NB4 (cell line): ENCODE measurements at regions not wholly inside any gene's neighbourhood (a gene's known extent, or its start where the extent isn't known, plus 50 kb on each side); places are given as distances from the start of the nearest gene placed in this dataset.

Experiments
- TF ChIP-seq, protein P1 (sequence below): IDR thresholded peaks from one replicate; pipeline ENCODE4 v1.5.1; 2012; ENCODE audit warnings: low read depth, low read length
- TF ChIP-seq, protein P2 (sequence below): IDR thresholded peaks from 2 replicates; pipeline ENCODE4 v1.6.1; 2011; ENCODE audit warnings: low read depth, low read length

DNA sequence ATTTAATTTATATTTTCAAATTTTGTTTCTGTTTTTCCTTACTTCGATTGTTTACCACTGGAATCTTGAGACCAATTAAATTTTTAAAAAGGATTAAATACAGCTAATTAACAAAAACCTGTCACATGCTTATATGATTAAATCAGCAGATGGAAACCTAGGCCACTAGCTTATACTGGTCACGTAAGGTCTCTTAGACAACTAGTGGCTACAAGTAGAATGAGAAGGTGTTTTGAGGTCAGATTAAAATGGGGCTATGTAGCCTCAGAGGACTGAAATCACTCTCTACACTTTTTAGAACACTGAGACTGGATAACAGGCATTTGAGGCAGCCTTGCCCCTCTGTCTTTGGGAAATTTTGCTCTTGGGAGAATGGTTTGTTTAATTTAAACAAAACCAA lies 246.5 kb upstream of the ONECUT1 start:
- TF ChIP-seq, protein P1, sequence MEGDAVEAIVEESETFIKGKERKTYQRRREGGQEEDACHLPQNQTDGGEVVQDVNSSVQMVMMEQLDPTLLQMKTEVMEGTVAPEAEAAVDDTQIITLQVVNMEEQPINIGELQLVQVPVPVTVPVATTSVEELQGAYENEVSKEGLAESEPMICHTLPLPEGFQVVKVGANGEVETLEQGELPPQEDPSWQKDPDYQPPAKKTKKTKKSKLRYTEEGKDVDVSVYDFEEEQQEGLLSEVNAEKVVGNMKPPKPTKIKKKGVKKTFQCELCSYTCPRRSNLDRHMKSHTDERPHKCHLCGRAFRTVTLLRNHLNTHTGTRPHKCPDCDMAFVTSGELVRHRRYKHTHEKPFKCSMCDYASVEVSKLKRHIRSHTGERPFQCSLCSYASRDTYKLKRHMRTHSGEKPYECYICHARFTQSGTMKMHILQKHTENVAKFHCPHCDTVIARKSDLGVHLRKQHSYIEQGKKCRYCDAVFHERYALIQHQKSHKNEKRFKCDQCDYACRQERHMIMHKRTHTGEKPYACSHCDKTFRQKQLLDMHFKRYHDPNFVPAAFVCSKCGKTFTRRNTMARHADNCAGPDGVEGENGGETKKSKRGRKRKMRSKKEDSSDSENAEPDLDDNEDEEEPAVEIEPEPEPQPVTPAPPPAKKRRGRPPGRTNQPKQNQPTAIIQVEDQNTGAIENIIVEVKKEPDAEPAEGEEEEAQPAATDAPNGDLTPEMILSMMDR, result no peak
- TF ChIP-seq, protein P2, sequence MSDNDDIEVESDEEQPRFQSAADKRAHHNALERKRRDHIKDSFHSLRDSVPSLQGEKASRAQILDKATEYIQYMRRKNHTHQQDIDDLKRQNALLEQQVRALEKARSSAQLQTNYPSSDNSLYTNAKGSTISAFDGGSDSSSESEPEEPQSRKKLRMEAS, result no peak
